ENCODE measurements at regions not wholly inside any gene's neighbourhood (a gene's known extent, or its start where the extent isn't known, plus 50 kb on each side); places are given as distances from the start of the nearest gene placed in this dataset.

- TF ChIP-seq FOXM1 (IDR thresholded peaks at IDR 0.05; ENCODE audit: low read depth, low read length) (no peak), GABPA (IDR thresholded peaks at IDR 0.05; ENCODE audit: low read depth) (no peak)
- TF ChIP-seq, protein P1, sequence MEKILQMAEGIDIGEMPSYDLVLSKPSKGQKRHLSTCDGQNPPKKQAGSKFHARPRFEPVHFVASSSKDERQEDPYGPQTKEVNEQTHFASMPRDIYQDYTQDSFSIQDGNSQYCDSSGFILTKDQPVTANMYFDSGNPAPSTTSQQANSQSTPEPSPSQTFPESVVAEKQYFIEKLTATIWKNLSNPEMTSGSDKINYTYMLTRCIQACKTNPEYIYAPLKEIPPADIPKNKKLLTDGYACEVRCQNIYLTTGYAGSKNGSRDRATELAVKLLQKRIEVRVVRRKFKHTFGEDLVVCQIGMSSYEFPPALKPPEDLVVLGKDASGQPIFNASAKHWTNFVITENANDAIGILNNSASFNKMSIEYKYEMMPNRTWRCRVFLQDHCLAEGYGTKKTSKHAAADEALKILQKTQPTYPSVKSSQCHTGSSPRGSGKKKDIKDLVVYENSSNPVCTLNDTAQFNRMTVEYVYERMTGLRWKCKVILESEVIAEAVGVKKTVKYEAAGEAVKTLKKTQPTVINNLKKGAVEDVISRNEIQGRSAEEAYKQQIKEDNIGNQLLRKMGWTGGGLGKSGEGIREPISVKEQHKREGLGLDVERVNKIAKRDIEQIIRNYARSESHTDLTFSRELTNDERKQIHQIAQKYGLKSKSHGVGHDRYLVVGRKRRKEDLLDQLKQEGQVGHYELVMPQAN (conservative IDR thresholded peaks at IDR 0.05) = no peak
Observed at GRCh38 chr4:123265443-123265842, 131.2 kb upstream of the SPRY1 start (continued).

DNA sequence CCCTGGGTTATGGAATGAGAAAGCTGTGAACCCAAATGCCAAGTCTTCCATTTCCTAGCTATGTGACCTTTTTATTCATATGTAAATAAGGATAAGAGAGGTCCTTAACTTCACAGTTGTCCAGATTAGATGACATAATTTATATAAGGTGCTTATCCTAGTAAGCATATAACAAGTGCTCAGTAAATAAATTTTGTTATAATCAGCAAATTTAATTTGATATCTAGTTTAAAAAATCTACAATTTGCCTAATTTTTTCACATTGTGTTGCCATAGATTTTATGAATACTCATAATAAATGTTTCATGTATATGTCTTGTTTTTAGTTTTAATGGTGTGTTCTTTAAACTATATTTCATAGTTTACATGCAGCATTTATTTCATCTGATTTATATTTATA, 130.4 kb upstream of the SPRY1 start:
- in situ Hi-C loops (cut with MboI) = no loop called here
- TF ChIP-seq HDAC6 (IDR thresholded peaks at IDR 0.05; ENCODE audit: unreplicated experiment) (no peak), ZNF384 (IDR thresholded peaks at IDR 0.05; ENCODE audit: borderline replicate concordance, low read depth, low read length) (no peak), NR2C2 (IDR thresholded peaks at IDR 0.05; ENCODE audit: borderline replicate concordance, control insufficient read depth, insufficient read length, low read depth) (no peak), GABPA (IDR thresholded peaks at IDR 0.05; ENCODE audit: low read depth) (no peak), TAF1 (IDR thresholded peaks at IDR 0.05; ENCODE audit: borderline replicate concordance, low read depth, low read length) (no peak), TCF3 (IDR thresholded peaks at IDR 0.05; ENCODE audit: borderline replicate concordance, insufficient read depth, low read depth, low read length) (no peak), FOXK2 (IDR thresholded peaks at IDR 0.05) (no peak), CREM (IDR thresholded peaks at IDR 0.05; ENCODE audit: low read depth) (no peak), CEBPZ (IDR thresholded peaks at IDR 0.05; ENCODE audit: low read depth, low read length) (no peak), KAT2A (conservative IDR thresholded peaks at IDR 0.05; ENCODE audit: control insufficient read depth, low read depth, low read length) (no peak), LARP7 (IDR thresholded peaks at IDR 0.05) (no peak)
- TF ChIP-seq, protein P2, sequence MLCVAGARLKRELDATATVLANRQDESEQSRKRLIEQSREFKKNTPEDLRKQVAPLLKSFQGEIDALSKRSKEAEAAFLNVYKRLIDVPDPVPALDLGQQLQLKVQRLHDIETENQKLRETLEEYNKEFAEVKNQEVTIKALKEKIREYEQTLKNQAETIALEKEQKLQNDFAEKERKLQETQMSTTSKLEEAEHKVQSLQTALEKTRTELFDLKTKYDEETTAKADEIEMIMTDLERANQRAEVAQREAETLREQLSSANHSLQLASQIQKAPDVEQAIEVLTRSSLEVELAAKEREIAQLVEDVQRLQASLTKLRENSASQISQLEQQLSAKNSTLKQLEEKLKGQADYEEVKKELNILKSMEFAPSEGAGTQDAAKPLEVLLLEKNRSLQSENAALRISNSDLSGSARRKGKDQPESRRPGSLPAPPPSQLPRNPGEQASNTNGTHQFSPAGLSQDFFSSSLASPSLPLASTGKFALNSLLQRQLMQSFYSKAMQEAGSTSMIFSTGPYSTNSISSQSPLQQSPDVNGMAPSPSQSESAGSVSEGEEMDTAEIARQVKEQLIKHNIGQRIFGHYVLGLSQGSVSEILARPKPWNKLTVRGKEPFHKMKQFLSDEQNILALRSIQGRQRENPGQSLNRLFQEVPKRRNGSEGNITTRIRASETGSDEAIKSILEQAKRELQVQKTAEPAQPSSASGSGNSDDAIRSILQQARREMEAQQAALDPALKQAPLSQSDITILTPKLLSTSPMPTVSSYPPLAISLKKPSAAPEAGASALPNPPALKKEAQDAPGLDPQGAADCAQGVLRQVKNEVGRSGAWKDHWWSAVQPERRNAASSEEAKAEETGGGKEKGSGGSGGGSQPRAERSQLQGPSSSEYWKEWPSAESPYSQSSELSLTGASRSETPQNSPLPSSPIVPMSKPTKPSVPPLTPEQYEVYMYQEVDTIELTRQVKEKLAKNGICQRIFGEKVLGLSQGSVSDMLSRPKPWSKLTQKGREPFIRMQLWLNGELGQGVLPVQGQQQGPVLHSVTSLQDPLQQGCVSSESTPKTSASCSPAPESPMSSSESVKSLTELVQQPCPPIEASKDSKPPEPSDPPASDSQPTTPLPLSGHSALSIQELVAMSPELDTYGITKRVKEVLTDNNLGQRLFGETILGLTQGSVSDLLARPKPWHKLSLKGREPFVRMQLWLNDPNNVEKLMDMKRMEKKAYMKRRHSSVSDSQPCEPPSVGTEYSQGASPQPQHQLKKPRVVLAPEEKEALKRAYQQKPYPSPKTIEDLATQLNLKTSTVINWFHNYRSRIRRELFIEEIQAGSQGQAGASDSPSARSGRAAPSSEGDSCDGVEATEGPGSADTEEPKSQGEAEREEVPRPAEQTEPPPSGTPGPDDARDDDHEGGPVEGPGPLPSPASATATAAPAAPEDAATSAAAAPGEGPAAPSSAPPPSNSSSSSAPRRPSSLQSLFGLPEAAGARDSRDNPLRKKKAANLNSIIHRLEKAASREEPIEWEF (IDR thresholded peaks at IDR 0.05; ENCODE audit: insufficient replicate concordance, low read depth, low read length) = no peak

More for the DNA sequence above, 130.4 kb upstream of the SPRY1 start:
- Histone ChIP-seq H3K36me3 (ENCODE audit: control insufficient read depth in 2 of 2, insufficient read depth in 2 of 2, low read length in 1 of 2) (no peaks in the 10 kb centered on the region), H3K27me3 (replicated peaks in 1 of 2; ENCODE audit: control insufficient read depth in 2 of 2, insufficient read depth in 2 of 2, low read length in 1 of 2) (no peaks in the 10 kb centered on the region), H2AFZ (ENCODE audit: control insufficient read depth, low read depth, low read length) (no peak overlapping the region), H3K9ac (ENCODE audit: control insufficient read depth, insufficient read depth, low read length) (no peak overlapping the region), H3K9me3 (replicated peaks; ENCODE audit: control insufficient read depth, insufficient read depth, low read length) (no peaks in the 10 kb centered on the region), H3K79me2 (ENCODE audit: control insufficient read depth, insufficient read depth, low read length) (no peaks in the 10 kb centered on the region), H3K4me3 (no peak overlapping the region), H3K4me2 (ENCODE audit: control insufficient read depth, insufficient read depth) (no peak overlapping the region), H3K27ac (ENCODE audit: control insufficient read depth, insufficient read depth) (no peak overlapping the region), H4K20me1 (ENCODE audit: control insufficient read depth, insufficient read depth) (no peaks in the 10 kb centered on the region), H3K4me1 (ENCODE audit: control insufficient read depth, insufficient read depth, low read length) (no peaks in the 10 kb centered on the region)
- no TSS peak for BruUV-seq (replicated peaks)
- POLR2A ChIA-PET = no interaction called here
- ATAC-seq (no peak), FAIRE-seq (no peak), DNase-seq (ENCODE audit: low read depth, low spot score) (no peak)
- intact Hi-C loops (cut with micrococcal nuclease; ENCODE audit: unreplicated experiment) = no loop called here
- SMC1A ChIA-PET (ENCODE audit: uncharacterized antibody, unreplicated experiment) = interaction anchor here (1.0 to 1.7 kb wide), 4 partner anchors 8 to 41 kb away, joined by 3 to 5 read pairs (median 3); no protein-coding TSS in a partner anchor
- RAD21 ChIA-PET (ENCODE audit: unreplicated experiment) = no interaction called here
- CTCF ChIA-PET = no interaction called here
